OCI-LY7 (cell line): ENCODE measurements at regions not wholly inside any gene's neighbourhood (a gene's known extent, or its start where the extent isn't known, plus 50 kb on each side); places are given as distances from the start of the nearest gene placed in this dataset.

Source experiments
- BruUV-seq: library from RNA; stranded (reverse); fragments of 400-500 nt; replicated peaks from 2 replicates; lab custom pipeline; 2021; lab: Mats Ljungman, UMichigan
- CTCF ChIA-PET: fragments of 300-600 bp; sonication (Branson Sonifier 250); formaldehyde crosslinking; loops from one replicate; lab custom pipeline; 2022; ENCODE audit warnings: antibody characterized with exemption; ENCODE audit not compliant: unreplicated experiment; lab: Charles Lee
- POLR2A ChIA-PET: fragments of 300-600 bp; sonication (Branson Sonifier 250); formaldehyde crosslinking; loops from one replicate; lab custom pipeline; 2022; ENCODE audit warnings: antibody characterized with exemption; lab: Charles Lee
- DNase-seq: peaks from one replicate; pipeline ENCODE4 v3.0.0-alpha.2; 2015; ENCODE audit warnings: low spot score
- H2AFZ ChIP-seq: fragments of 200-600 bp; sonication (generic), shearing (Covaris generic); 2 replicates; pipeline ENCODE4 v1.6.1; 2014; ENCODE audit warnings: mild to moderate bottlenecking, antibody characterized with exemption, low read length, moderate library complexity
- H3K27ac ChIP-seq: fragments of 200-600 bp; sonication (generic); 2 replicates; pipeline ENCODE4 v1.5.1; 2014; ENCODE audit warnings: mixed run types, low read depth, mild to moderate bottlenecking, moderate library complexity, low read length, inconsistent platforms; ENCODE audit not compliant: poor library complexity, severe bottlenecking
- H3K36me3 ChIP-seq: fragments of 200-600 bp; sonication (generic); 2 replicates; pipeline ENCODE4 v1.6.1; 2014; ENCODE audit warnings: mild to moderate bottlenecking, antibody characterized with exemption, low read length, moderate library complexity, mixed read lengths; ENCODE audit not compliant: insufficient read depth
- H3K4me1 ChIP-seq: fragments of 200-600 bp; sonication (generic); 2 replicates; pipeline ENCODE4 v1.5.1; 2014; ENCODE audit warnings: mild to moderate bottlenecking, low read length; ENCODE audit not compliant: insufficient read depth, poor library complexity, severe bottlenecking
- H3K4me2 ChIP-seq: fragments of 200-600 bp; sonication (generic); 2 replicates; pipeline ENCODE4 v1.6.1; 2014; ENCODE audit warnings: mild to moderate bottlenecking, low read length
- H3K4me3 ChIP-seq: fragments of 200-600 bp; sonication (generic); 2 replicates; pipeline ENCODE4 v1.5.1; 2014; ENCODE audit warnings: mild to moderate bottlenecking, low read depth, low read length; ENCODE audit not compliant: poor library complexity, severe bottlenecking
- H3K79me2 ChIP-seq: fragments of 200-600 bp; sonication (generic); 2 replicates; pipeline ENCODE4 v1.6.1; 2016; ENCODE audit warnings: low read depth, mild to moderate bottlenecking, low read length, moderate library complexity, mixed read lengths; ENCODE audit not compliant: insufficient read depth
- H3K9me2 ChIP-seq: fragments of 200-600 bp; sonication (generic); 2 replicates; pipeline ENCODE4 v1.6.1; 2016; ENCODE audit warnings: mild to moderate bottlenecking, low read length, mixed read lengths; ENCODE audit not compliant: insufficient read depth
- H3K9me3 ChIP-seq: fragments of 200-600 bp; sonication (generic); 2 replicates; pipeline ENCODE4 v1.6.1; 2014; ENCODE audit warnings: mild to moderate bottlenecking, mixed run types, low read length, mixed read lengths
- H4K20me1 ChIP-seq: fragments of 200-600 bp; sonication (generic); 2 replicates; pipeline ENCODE4 v1.6.1; 2014; ENCODE audit warnings: mild to moderate bottlenecking, antibody characterized with exemption, low read length, moderate library complexity, mixed read lengths; ENCODE audit not compliant: insufficient read depth
- EZH2phosphoT487 ChIP-seq: fragments of 200-600 bp; sonication (generic); IDR thresholded peaks from 2 replicates; pipeline ENCODE4 v1.6.1; 2018; ENCODE audit warnings: low read depth, borderline replicate concordance, mild to moderate bottlenecking, mixed run types, antibody characterized with exemption, low read length, moderate library complexity, mixed read lengths
- intact Hi-C: fragments of 100-400 bp; cut with micrococcal nuclease; formaldehyde crosslinking; loops from one replicate; pipeline ENCODE4 v1.10.0; 2022; ENCODE audit not compliant: unreplicated experiment
- TF ChIP-seq, protein P1 (sequence below): fragments of 200-600 bp; sonication (generic); conservative IDR thresholded peaks from 2 replicates; pipeline ENCODE4 v1.5.1; 2014; ENCODE audit warnings: mild to moderate bottlenecking, antibody characterized with exemption, low read length, moderate library complexity, mixed read lengths

- TF ChIP-seq, protein P1, sequence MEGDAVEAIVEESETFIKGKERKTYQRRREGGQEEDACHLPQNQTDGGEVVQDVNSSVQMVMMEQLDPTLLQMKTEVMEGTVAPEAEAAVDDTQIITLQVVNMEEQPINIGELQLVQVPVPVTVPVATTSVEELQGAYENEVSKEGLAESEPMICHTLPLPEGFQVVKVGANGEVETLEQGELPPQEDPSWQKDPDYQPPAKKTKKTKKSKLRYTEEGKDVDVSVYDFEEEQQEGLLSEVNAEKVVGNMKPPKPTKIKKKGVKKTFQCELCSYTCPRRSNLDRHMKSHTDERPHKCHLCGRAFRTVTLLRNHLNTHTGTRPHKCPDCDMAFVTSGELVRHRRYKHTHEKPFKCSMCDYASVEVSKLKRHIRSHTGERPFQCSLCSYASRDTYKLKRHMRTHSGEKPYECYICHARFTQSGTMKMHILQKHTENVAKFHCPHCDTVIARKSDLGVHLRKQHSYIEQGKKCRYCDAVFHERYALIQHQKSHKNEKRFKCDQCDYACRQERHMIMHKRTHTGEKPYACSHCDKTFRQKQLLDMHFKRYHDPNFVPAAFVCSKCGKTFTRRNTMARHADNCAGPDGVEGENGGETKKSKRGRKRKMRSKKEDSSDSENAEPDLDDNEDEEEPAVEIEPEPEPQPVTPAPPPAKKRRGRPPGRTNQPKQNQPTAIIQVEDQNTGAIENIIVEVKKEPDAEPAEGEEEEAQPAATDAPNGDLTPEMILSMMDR, result no peak
- no peak for TF ChIP-seq EZH2phosphoT487
- POLR2A ChIA-PET, result no interaction called here
- H4K20me1 ChIP-seq, result no peaks in the 10 kb centered on the region
- CTCF ChIA-PET, result no interaction called here
- no peaks in the 10 kb centered on the region for H3K4me1 ChIP-seq
- no peaks in the 10 kb centered on the region for H3K9me3 ChIP-seq
- intact Hi-C loops, result no loop called here
- H2AFZ ChIP-seq, result no peak overlapping the region
- no peak overlapping the region for H3K4me3 ChIP-seq
- H3K27ac ChIP-seq, result no peak overlapping the region
- BruUV-seq, result no TSS peak
- H3K9me2 ChIP-seq, result no peaks in the 10 kb centered on the region
- no peaks in the 10 kb centered on the region for H3K79me2 ChIP-seq
- H3K4me2 ChIP-seq, result no peak overlapping the region
- no peak for DNase-seq
- H3K36me3 ChIP-seq, result no peaks in the 10 kb centered on the region
Measured at GRCh38 chr2:180291552-180292421, 284.7 kb upstream of the CWC22 start.

GRCh38 chr2:180291060-180291459 is 284.0 kb upstream of the CWC22 start:
- Histone ChIP-seq H4K20me1 (no peaks in the 10 kb centered on the region), H3K4me2 (no peak overlapping the region), H3K9me3 (no peaks in the 10 kb centered on the region), H3K36me3 (no peaks in the 10 kb centered on the region), H3K4me3 (no peak overlapping the region), H3K4me1 (no peaks in the 10 kb centered on the region), H3K27ac (no peak overlapping the region), H3K79me2 (no peaks in the 10 kb centered on the region), H2AFZ (no peak overlapping the region), H3K9me2 (no peaks in the 10 kb centered on the region)
- POLR2A ChIA-PET, result no interaction called here
- DNase-seq, result no peak
- intact Hi-C loops, result no loop called here
- CTCF ChIA-PET, result no interaction called here
- TF ChIP-seq, protein P1, result no peak
- no peak for TF ChIP-seq EZH2phosphoT487
- BruUV-seq, result no TSS peak

DNA sequence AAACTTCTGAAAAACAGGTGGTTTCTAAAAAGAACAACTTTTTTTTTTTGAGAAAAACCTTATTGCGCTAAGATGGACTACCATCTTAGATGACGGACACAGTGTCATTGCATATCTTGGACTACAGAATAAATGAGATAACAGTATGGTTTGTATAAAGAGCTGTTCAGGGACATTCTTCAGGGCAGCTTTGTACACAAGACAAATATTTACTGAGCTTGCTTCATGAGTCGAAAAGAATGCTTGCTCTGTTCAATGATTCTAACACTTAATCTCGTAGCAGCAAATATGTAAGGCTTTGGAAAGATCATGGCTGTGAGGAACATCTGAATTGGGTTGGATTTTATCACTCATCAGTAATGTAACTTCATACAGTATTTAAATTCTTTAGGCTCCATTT is 282.5 kb upstream of the CWC22 start:
- Histone ChIP-seq H3K4me3 (no peak overlapping the region), H3K9me2 (no peaks in the 10 kb centered on the region), H3K4me1 (no peaks in the 10 kb centered on the region), H2AFZ (no peak overlapping the region), H3K9me3 (no peaks in the 10 kb centered on the region), H3K36me3 (no peaks in the 10 kb centered on the region), H3K79me2 (no peaks in the 10 kb centered on the region), H3K4me2 (no peak overlapping the region), H3K27ac (no peak overlapping the region), H4K20me1 (no peaks in the 10 kb centered on the region)
- CTCF ChIA-PET, result no interaction called here
- intact Hi-C loops, result no loop called here
- TF ChIP-seq, protein P1, result no peak
- no peak for TF ChIP-seq EZH2phosphoT487
- POLR2A ChIA-PET, result no interaction called here
- BruUV-seq, result no TSS peak
- DNase-seq, result no peak
